Muscle layer of duodenum (tissue), 2 donors: ENCODE measurements at regions not wholly inside any gene's neighbourhood (a gene's known extent, or its start where the extent isn't known, plus 50 kb on each side); places are given as distances from the start of the nearest gene placed in this dataset.

Experiments
- H3K27ac ChIP-seq: one replicate; pipeline ENCODE4 v1.7.0; 2013; ENCODE audit warnings: mild to moderate bottlenecking, low read length
- H3K27me3 ChIP-seq: one replicate; pipeline ENCODE4 v1.7.0; 2013; ENCODE audit warnings: low read depth, mild to moderate bottlenecking, control low read depth, low read length
- H3K36me3 ChIP-seq, 2 donors: one replicate each; pipeline ENCODE4 v1.7.0; 2013; ENCODE audit warnings: low read length in 2 of 2, control low read depth in 1 of 2, mild to moderate bottlenecking in 1 of 2; ENCODE audit not compliant: insufficient read depth in 2 of 2, control insufficient read depth in 1 of 2
- H3K4me1 ChIP-seq, 2 donors: one replicate each; pipeline ENCODE4 v1.7.0; 2013; ENCODE audit warnings: low read length in 2 of 2, mild to moderate bottlenecking in 2 of 2, control low read depth in 1 of 2, moderate library complexity in 1 of 2; ENCODE audit not compliant: insufficient read depth in 2 of 2, control insufficient read depth in 1 of 2
- H3K4me3 ChIP-seq, 2 donors: one replicate each; pipeline ENCODE4 v1.7.0; 2013; ENCODE audit warnings: low read length in 2 of 2, low read depth in 1 of 2, mild to moderate bottlenecking in 1 of 2
- H3K9me3 ChIP-seq, 2 donors: one replicate each; pipeline ENCODE4 v1.7.0; 2013; ENCODE audit warnings: low read length in 2 of 2, control low read depth in 1 of 2, mild to moderate bottlenecking in 1 of 2; ENCODE audit not compliant: control insufficient read depth in 1 of 2
- donor health status: healthy.

GRCh38 chr13:47853236-47853635 lies 147.8 kb downstream of the SUCLA2 start:
- no peak overlapping the region for H3K27ac ChIP-seq
- no peaks in the 10 kb centered on the region for H3K27me3 ChIP-seq
- H3K36me3 ChIP-seq = no peaks in the 10 kb centered on the region
- no peak overlapping the region for H3K4me3 ChIP-seq
- no peaks in the 10 kb centered on the region for H3K9me3 ChIP-seq
- no peaks in the 10 kb centered on the region for H3K4me1 ChIP-seq

- Histone ChIP-seq H3K4me1 (no peaks in the 10 kb centered on the region), H3K4me3 (no peak overlapping the region), H3K36me3 (no peaks in the 10 kb centered on the region), H3K27me3 (no peaks in the 10 kb centered on the region), H3K27ac (no peak overlapping the region), H3K9me3 (no peaks in the 10 kb centered on the region)
These were observed 154.2 kb downstream of the SUCLA2 start for GRCh38 chr13:47846886-47847285.

DNA sequence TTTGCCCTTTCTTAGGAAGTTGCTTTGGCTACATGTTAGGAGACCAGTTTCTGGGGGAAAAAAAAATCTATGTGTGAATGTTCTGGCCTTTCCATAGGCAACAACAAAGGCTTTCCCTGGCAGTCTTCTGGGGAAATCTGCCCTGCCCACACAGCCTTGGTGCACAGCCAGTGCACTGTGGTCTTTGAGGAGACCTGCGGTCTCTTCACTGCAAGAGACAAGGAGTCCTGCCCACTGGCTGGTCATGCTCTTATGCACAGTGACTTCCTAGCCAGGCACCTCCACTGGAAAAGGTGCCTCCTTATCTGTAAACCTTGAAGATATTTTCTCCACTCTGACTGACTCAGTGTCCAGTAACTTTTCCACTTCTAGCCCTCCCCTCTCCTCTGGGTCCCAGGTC lies 155.1 kb downstream of the SUCLA2 start:
- Histone ChIP-seq H3K4me3 (no peak overlapping the region), H3K27ac (no peak overlapping the region), H3K9me3 (no peaks in the 10 kb centered on the region), H3K4me1 (no peaks in the 10 kb centered on the region), H3K36me3 (no peaks in the 10 kb centered on the region), H3K27me3 (no peaks in the 10 kb centered on the region)

GRCh38 chr13:47843005-47843404 lies 158.1 kb downstream of the SUCLA2 start:
- no peak overlapping the region for H3K4me3 ChIP-seq
- H3K4me1 ChIP-seq = no peaks in the 10 kb centered on the region
- no peaks in the 10 kb centered on the region for H3K36me3 ChIP-seq
- no peak overlapping the region for H3K27ac ChIP-seq
- no peaks in the 10 kb centered on the region for H3K9me3 ChIP-seq
- no peaks in the 10 kb centered on the region for H3K27me3 ChIP-seq

DNA sequence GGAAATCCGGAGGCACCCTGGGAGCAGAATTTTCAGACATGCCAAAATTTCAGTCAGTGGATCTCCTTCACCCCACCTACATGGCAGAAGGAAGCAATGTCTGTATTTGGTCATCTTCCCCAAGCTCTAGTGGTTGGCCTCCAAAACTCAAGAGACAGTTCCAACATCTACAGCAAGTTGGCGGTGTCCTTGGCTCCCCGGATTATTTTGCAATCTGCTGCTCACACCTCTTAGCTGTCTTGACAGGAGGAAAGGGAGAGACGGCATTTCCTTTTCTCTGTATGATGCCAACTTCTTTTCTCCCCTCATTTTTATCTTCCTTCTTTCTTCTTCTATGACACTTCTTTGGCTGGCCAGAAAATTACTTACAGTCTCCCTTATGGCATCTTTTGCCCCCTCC lies 159.9 kb downstream of the SUCLA2 start:
- Histone ChIP-seq H3K4me1 (no peaks in the 10 kb centered on the region), H3K27me3 (no peaks in the 10 kb centered on the region), H3K4me3 (no peak overlapping the region), H3K27ac (no peak overlapping the region), H3K9me3 (no peaks in the 10 kb centered on the region), H3K36me3 (no peaks in the 10 kb centered on the region)

DNA sequence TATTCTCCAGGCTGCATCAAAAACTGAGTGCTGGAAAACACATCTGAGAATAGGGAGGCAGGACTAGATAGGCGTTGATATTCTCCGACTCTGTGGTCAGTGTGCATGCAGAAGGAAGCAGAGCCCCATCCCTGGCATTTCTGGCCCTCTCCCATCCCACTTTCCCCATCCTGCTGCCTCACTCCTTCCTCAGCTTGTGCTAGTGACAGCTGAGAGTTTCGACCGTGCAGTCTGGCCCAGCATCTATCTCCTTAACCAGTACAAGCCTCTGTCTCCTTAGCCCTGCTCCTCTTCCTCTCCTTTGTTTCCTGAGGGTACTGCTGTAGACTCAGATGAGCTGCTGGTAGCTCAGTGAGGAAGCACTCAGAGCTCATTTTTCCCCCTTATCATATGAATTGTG lies 163.2 kb downstream of the SUCLA2 start:
- Histone ChIP-seq H3K36me3 (no peaks in the 10 kb centered on the region), H3K4me1 (no peaks in the 10 kb centered on the region), H3K4me3 (no peak overlapping the region), H3K27ac (no peak overlapping the region), H3K27me3 (no peaks in the 10 kb centered on the region), H3K9me3 (no peaks in the 10 kb centered on the region)

- no peaks in the 10 kb centered on the region for H3K36me3 ChIP-seq
- H3K9me3 ChIP-seq = no peaks in the 10 kb centered on the region
- no peak overlapping the region for H3K4me3 ChIP-seq
- H3K4me1 ChIP-seq = no peaks in the 10 kb centered on the region
- H3K27me3 ChIP-seq = no peaks in the 10 kb centered on the region
- no peak overlapping the region for H3K27ac ChIP-seq
These were observed 163.8 kb downstream of the SUCLA2 start for GRCh38 chr13:47837104-47837880.

DNA sequence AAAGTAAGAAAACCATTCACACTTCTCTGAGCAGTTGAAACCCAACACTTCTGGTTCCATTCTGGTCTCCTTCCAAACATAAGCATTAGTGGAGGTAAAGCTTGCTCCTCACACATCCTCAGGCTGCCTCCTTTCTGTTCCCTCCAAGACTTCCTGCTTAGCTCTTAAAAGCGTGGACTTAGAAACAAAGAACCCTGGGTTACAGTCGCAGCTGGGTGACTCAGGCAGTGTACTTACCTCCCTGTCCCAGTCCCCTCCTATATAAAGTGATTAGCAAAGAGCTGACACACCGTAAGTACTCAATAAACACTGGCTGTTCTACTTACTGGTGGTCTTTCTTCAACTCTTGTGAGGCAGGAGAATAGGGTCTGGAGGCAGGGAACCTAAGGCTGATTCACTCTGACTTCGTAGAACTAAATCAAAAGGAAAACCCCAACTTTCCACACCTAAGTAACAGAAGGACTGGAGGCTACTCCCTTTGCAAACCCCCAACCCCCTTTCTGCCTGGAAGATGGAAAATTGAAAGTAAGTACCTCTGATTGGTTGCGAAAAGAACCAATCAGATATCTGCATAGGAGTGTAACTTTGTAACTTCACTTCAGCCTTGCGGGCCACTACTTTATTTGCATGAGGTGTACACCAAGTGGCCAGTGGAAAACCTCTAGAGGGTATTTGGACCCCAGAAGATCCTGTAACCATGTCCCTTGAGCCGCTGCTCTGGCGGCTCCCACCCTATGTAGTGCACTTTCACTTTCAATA lies 165.4 kb downstream of the SUCLA2 start:
- Histone ChIP-seq H3K4me3 (no peak overlapping the region), H3K27ac (no peak overlapping the region), H3K27me3 (no peaks in the 10 kb centered on the region), H3K36me3 (no peaks in the 10 kb centered on the region), H3K4me1 (no peaks in the 10 kb centered on the region), H3K9me3 (no peaks in the 10 kb centered on the region)

DNA sequence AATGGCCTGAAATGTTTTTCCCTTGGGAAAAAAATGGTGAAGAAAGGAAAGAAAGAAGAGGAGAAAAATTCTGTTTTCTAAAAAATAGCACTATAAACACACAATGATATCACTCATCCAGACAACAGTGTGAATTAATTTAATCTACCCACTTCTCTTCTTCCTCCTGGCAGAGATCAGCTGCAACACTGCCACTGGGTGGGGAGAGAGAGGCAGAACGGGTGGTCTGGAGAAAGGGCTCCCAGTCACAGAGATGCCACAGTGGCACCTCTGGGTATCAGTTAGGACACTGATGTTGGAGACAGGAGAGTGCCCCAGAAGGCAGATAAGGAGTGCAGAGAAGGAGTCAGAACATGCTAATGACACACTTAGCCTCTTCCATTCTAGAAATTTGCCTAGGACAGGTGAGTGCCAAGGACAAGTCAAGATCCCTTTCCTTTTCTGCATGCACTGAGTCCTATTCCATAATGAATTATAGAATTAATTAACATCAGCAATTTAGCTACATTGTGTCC lies 168.6 kb downstream of the SUCLA2 start:
- no peaks in the 10 kb centered on the region for H3K4me1 ChIP-seq
- no peak overlapping the region for H3K27ac ChIP-seq
- H3K36me3 ChIP-seq = no peaks in the 10 kb centered on the region
- no peak overlapping the region for H3K4me3 ChIP-seq
- no peaks in the 10 kb centered on the region for H3K27me3 ChIP-seq
- no peaks in the 10 kb centered on the region for H3K9me3 ChIP-seq

GRCh38 chr13:47831265-47831664 lies 169.8 kb downstream of the SUCLA2 start:
- Histone ChIP-seq H3K4me3 (no peak overlapping the region), H3K27me3 (no peaks in the 10 kb centered on the region), H3K9me3 (no peaks in the 10 kb centered on the region), H3K4me1 (no peaks in the 10 kb centered on the region), H3K36me3 (no peaks in the 10 kb centered on the region), H3K27ac (no peak overlapping the region)

- Histone ChIP-seq H3K27ac (no peak overlapping the region), H3K27me3 (no peaks in the 10 kb centered on the region), H3K36me3 (no peaks in the 10 kb centered on the region), H3K9me3 (no peaks in the 10 kb centered on the region), H3K4me1 (no peaks in the 10 kb centered on the region), H3K4me3 (no peak overlapping the region)
These were observed 171.4 kb downstream of the SUCLA2 start for GRCh38 chr13:47829690-47830089.
